ENCODE measurements at regions not wholly inside any gene's neighbourhood (a gene's known extent, or its start where the extent isn't known, plus 50 kb on each side); places are given as distances from the start of the nearest gene placed in this dataset.

DNA sequence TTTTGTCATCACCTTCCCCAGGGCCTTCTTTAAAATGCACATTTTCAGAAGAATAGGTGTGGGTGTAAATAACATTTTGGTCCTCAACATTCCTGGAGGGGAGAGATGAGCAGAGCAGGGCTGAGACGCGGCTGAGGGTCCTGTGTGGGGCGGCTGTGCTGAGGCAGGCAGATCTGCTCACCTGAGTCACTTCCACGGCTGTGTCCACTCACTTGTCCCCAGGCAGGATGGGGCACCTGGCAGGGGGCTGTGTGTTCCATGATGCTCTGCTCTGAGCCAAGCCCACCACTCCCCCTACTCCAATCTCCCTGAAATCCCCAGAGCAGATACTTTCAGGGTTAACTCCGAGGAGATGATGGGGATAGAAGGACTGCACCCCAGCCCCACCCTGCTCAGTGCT lies 93.8 kb downstream of the GLRX3 start:
- no peak for DNase-seq (ENCODE audit: low spot score)
- TF ChIP-seq, protein P1, sequence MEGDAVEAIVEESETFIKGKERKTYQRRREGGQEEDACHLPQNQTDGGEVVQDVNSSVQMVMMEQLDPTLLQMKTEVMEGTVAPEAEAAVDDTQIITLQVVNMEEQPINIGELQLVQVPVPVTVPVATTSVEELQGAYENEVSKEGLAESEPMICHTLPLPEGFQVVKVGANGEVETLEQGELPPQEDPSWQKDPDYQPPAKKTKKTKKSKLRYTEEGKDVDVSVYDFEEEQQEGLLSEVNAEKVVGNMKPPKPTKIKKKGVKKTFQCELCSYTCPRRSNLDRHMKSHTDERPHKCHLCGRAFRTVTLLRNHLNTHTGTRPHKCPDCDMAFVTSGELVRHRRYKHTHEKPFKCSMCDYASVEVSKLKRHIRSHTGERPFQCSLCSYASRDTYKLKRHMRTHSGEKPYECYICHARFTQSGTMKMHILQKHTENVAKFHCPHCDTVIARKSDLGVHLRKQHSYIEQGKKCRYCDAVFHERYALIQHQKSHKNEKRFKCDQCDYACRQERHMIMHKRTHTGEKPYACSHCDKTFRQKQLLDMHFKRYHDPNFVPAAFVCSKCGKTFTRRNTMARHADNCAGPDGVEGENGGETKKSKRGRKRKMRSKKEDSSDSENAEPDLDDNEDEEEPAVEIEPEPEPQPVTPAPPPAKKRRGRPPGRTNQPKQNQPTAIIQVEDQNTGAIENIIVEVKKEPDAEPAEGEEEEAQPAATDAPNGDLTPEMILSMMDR (IDR thresholded peaks at IDR 0.05; ENCODE audit: extremely low read depth, missing control alignments) = no peak

DNA sequence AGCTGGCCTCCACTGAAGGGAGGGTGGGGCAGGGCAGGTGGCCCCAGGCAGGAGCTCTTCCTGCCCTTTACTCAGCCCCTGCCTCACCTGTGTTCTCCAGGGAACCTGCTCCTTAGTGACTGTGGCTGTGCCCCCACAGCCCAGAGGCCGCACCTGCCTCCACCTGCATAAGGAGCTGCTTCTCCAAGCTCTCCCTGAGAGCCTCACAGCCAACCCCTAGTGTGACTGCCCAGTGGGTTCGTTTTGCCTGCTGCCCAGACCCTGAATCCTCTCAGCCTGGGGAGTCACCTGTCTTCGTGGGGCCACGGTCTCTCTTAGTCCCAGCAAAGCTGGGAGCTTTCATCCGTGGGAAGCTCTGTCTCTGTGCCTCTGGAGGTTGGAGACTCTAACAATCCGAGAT lies 94.4 kb downstream of the GLRX3 start:
- TF ChIP-seq, protein P1 (IDR thresholded peaks at IDR 0.05; ENCODE audit: extremely low read depth, missing control alignments) = no peak
- no peak for DNase-seq (ENCODE audit: low spot score)

DNA sequence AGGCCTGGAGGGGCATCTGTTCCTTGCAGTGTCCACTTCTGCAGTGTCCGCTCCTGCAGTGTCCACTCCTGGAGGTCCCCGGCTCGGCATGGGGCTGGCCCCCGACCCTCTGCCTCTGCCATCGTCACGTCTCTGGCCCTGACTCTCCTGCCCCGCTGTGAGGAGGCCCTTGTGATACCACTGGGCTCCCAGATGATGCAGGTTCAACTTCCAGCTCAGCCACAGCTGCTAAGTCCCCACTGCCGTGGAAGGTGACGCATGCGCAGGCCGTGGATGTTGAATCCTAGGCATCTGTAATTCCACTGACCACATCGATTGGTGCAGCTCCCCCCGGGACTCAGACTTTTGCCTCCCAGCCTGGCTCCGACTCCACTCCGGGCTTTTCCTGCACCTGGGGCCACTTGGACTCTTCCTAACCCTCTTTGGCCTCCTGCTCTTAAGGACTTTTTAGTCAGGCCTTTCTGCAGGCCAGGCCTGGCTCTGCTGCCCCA lies 95.1 kb downstream of the GLRX3 start:
- TF ChIP-seq, protein P1 (IDR thresholded peaks at IDR 0.05; ENCODE audit: extremely low read depth, missing control alignments) = no peak
- DNase-seq (ENCODE audit: low spot score) = no peak

DNA sequence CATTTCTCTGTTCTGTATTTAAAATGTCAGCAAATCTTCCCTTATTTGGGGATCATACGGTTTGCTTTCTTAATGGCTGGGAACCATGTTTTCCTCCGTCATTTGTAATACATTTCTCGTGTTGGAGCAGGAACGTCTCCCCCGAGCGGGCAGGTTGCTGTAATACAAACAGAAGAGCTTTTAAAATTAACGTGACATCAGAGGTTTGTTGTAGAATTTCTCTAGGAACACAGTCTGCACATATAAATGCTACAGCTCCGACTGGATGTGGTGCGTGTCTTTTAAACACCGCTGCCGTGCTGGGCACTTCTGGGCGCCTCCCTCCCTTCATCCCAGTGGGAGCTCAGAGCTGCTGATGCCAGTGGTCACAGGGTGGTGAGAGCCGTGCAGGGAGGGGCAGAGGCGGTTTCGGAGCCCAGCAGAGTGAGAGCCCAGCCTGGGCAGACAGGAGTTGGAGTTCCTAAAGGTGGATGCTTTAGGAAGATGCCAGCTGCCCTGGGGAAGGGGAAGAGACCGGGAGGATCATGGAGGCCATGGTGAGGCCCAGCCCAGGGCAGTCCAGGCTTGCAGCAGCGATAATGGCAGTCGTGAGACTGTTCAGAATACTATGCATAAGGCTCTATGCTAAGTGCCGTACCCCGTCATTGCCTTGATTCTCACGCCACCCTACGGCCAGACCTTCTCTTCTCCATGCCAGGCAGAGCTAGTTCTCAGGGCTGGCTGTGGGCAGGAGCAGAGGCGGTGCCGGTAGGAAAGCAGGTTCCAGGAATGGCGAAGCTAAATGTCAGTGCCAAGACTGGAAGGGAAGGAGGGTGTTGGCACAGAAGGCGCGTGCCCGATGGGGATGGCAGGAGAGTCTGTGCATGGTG lies 96.2 kb downstream of the GLRX3 start:
- TF ChIP-seq, protein P1 (IDR thresholded peaks at IDR 0.05; ENCODE audit: extremely low read depth, missing control alignments) = no peak
- no peak for DNase-seq (ENCODE audit: low spot score)

DNA sequence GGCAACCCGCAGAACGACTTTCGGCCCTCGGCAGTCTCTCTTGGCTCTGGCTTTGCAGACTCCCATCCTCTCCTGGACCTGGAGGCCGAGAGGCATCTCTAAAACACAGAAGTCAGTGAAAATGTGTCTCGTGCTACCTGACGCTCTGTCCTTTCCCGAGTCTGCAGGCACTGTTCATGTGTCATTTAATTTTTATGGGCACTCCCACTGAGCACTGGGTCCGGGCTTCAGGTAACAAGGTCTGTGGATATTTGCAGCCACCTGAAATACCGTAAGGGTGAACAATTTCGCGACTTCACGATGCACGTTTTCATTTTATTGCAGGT lies 96.8 kb downstream of the GLRX3 start:
- TF ChIP-seq, protein P1 (IDR thresholded peaks at IDR 0.05; ENCODE audit: extremely low read depth, missing control alignments) = no peak
- DNase-seq (ENCODE audit: low spot score) = no peak

DNA sequence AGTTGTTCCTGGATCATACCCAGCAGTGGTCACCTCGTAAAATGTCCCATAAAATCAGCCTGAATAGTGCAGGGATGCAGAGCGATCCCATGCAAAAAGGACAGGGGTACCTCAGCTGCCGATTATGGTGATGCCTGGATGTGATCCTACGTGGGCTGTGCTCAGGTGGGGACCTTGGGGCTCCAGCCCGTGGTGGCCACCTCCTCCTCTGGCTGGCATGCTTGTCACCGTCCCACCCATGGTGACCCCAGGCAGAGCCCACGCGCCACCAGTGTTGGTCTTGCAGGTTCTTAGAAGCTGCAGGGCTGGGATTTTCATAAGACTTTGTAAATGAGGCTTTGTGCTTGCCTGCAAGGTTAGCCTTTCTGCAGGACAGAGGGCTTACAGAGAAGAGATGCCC lies 97.2 kb downstream of the GLRX3 start:
- TF ChIP-seq, protein P1 (IDR thresholded peaks at IDR 0.05; ENCODE audit: extremely low read depth, missing control alignments) = no peak

DNA sequence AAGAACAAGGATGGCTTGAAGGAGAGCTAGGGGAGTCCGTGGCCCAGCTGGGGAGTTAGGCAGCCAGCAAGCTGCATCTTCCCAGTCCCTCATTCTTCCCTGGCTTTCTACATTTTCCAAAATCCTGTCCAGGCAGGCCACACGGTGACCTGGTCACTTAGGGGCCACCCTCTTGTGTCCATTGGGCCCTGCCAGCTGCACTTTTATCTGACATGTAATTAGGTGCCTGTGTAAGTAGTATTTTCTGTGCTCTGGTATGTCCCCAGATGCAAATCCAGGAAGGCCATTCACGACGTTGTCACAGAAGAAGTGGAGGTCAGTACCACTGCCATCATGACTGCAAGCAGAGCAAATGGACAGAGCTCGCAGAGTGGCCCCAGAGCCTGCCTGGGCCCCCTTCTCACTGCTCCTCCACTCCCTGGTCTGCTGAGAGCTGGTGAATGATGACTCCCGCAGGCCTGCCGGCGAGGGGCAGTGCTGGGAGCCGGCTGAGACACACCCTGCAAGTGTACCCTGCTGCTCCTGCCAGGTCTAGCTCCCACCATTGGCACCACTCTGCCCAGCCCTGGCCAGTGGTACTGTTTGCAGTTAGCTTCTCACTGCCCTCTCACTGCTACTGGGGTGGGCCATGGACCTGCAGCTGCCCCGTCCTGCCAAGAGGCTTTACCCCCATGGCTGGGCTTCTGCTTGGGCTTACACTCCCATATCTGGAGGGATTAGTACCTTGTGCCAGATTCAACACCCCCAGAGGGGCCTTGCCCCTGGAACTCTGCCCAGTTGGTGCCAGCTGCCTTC lies 98.2 kb downstream of the GLRX3 start:
- no peak for DNase-seq (ENCODE audit: low spot score)

More for the DNA sequence above, 97.2 kb downstream of the GLRX3 start:
- DNase-seq (ENCODE audit: low spot score) = no peak

More for the DNA sequence above, 98.2 kb downstream of the GLRX3 start:
- TF ChIP-seq, protein P1 (IDR thresholded peaks at IDR 0.05; ENCODE audit: extremely low read depth, missing control alignments) = no peak
